A549 (cell line): ENCODE measurements at regions not wholly inside any gene's neighbourhood (a gene's known extent, or its start where the extent isn't known, plus 50 kb on each side); places are given as distances from the start of the nearest gene placed in this dataset.

Experiments used
- CBX2 ChIP-seq: fragments of 200-600 bp; sonication (generic); IDR thresholded peaks from 2 replicates; pipeline ENCODE4 v1.6.1; 2016; ENCODE audit warnings: low read depth, mild to moderate bottlenecking, borderline replicate concordance
- CTCF ChIP-seq: fragments of >200 bp; sonication (Bioruptor Twin); formaldehyde crosslinking; IDR thresholded peaks from 3 replicates; pipeline ENCODE4 v1.5.1; 2016
- EHMT2 ChIP-seq: fragments of 200-600 bp; sonication (generic); IDR thresholded peaks from 2 replicates; pipeline ENCODE4 v1.6.1; 2016; ENCODE audit warnings: antibody characterized with exemption, low read depth, mild to moderate bottlenecking, moderate library complexity
- ELK1 ChIP-seq: fragments of 150-350 bp; IDR thresholded peaks from 2 replicates; pipeline ENCODE4 v1.6.1; 2014; ENCODE audit warnings: low read depth, mild to moderate bottlenecking, low read length
- JUN ChIP-seq, 2 experiments: fragments of >200 bp; sonication (Bioruptor Twin); formaldehyde crosslinking; IDR thresholded peaks; 2 replicates in 1 of 2; 3 replicates in 1 of 2; pipeline ENCODE4 v1.6.1; 2016 to 2017
- KDM1A ChIP-seq: fragments of 200-600 bp; sonication (generic); IDR thresholded peaks from 2 replicates; pipeline ENCODE4 v1.6.1; 2016; ENCODE audit warnings: low read depth, mild to moderate bottlenecking
- MYC ChIP-seq: IDR thresholded peaks from 2 replicates; pipeline ENCODE4 v1.6.1; 2012; ENCODE audit warnings: mild to moderate bottlenecking, inconsistent platforms, low read length, improper control_type of control experiment, borderline replicate concordance
- PHF8 ChIP-seq: fragments of 200-600 bp; sonication (generic); IDR thresholded peaks from 2 replicates; pipeline ENCODE4 v1.6.1; 2016; ENCODE audit warnings: low read depth, mild to moderate bottlenecking, antibody characterized with exemption, moderate library complexity, borderline replicate concordance
- POLR2A ChIP-seq: IDR thresholded peaks from 2 replicates; pipeline ENCODE4 v1.6.1; 2012; ENCODE audit warnings: mild to moderate bottlenecking, low read length
- RAD21 ChIP-seq, 2 experiments: fragments of >200 bp in 1 of 2; sonication (Bioruptor Twin) in 1 of 2; formaldehyde crosslinking in 1 of 2; IDR thresholded peaks in 1 of 2; conservative IDR thresholded peaks in 1 of 2; 2 replicates in 1 of 2; 3 replicates in 1 of 2; pipeline ENCODE4 v1.6.1; 2012 to 2018; ENCODE audit warnings: inconsistent platforms in 1 of 2
- RCOR1 ChIP-seq: fragments of 150-350 bp; IDR thresholded peaks from 2 replicates; pipeline ENCODE4 v1.6.1; 2014; ENCODE audit warnings: antibody characterized with exemption, low read length, low read depth
- REST ChIP-seq: fragments of 200-600 bp; sonication (generic); IDR thresholded peaks from 2 replicates; pipeline ENCODE4 v1.6.1; 2016; ENCODE audit warnings: antibody characterized with exemption, mild to moderate bottlenecking, moderate library complexity
- ZSCAN20 ChIP-seq: fragments of 250-450 bp; sonication (Bioruptor Pico); IDR thresholded peaks from 2 replicates; pipeline ENCODE4 v1.8.0; 2022; ENCODE audit warnings: mild to moderate bottlenecking, moderate library complexity

- TF ChIP-seq RAD21 (conservative IDR thresholded peaks at IDR 0.05 in 1 of 2, IDR thresholded peaks at IDR 0.05 in 1 of 2) (no peak), CTCF (no peak), POLR2A (no peak), RCOR1 (no peak), REST (peak; percentile 65; the same call in 1 of the 2 replicates), JUN (IDR thresholded peaks at IDR 0.05) (no peak), ZSCAN20 (no peak), KDM1A (no peak), ELK1 (no peak), MYC (no peak), CBX2 (no peak), PHF8 (no peak), EHMT2 (no peak)
Measured at GRCh38 chr3:26845194-26845593, 222.6 kb downstream of the LRRC3B start.
